GM18858 (cell line): ENCODE measurements at regions not wholly inside any gene's neighbourhood (a gene's known extent, or its start where the extent isn't known, plus 50 kb on each side); places are given as distances from the start of the nearest gene placed in this dataset.

Experiments
- ATAC-seq: cut with Tn5 transposase; IDR thresholded peaks from one replicate; pipeline ENCODE4 v1.9.1; 2021; ENCODE audit not compliant: unreplicated experiment

DNA sequence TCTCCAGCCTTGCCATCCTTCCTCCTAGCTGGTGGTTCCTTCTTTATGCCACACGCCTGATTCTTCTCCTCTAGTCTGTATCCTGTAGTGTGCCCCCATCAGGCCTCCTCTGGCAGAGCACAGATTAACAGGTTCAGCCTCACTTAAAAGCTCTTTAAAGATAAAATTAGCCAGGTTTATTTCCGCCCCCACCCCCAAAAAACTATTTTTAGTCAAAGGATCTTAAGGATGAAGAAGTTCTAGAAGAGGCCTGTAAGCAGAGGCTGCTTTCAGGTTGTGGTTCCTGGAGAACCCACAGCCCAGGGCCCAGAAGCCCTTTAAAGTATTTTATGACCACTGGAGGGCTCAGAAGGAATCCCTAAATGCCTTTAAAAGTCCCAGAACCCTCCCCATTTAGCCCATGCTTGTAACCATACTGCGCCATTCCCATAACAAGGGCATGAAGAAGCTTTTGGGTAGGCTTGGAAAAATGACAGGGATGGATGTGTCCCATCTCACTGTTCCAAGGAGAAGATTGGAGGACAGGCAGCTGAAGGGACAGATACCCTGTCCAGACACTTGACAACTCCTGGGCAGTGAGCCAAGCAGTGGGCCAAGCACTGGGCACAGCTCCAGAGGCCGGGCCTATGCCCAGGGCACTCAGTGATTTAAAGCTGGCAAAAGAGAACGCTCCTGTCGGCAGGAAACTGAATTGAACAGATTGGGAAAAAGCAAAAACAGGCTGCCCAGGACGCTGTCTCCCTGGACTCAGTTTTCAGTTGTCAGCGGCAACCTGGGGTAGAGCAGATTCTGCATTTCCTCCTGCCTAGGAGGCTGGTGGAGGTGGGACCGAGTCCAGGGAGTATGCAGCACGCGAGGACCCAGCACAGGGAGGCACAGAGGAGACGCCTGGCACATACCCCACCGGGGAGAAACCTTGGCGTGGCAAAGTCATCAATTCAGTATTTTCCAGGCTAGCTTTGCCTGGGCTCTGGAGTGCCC, 106.3 kb upstream of the SSBP2 start:
- no peak for ATAC-seq

DNA sequence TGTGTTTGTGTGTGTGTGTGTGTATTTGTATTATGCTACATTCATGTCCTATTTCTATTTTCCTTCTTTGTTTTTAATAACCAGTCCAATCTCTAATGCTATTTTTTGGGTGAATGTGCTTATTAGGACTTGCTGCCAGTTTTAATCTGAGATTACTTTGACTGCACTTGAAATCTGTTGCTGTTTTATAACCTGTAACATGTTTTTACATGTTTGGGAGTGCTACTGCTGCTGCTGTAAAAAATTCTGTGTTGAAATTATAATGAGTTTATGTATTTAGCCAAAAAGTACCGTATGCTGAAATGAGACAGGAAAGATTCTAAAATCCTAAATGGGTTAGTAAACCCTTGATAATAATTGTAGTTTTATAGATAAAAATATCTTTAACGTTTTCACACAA, 104.7 kb upstream of the SSBP2 start:
- no peak for ATAC-seq

- no peak for ATAC-seq
These were observed 104.0 kb upstream of the SSBP2 start for GRCh38 chr5:81854915-81855314.

GRCh38 chr5:81854485-81854884, 103.6 kb upstream of the SSBP2 start:
- ATAC-seq: no peak

DNA sequence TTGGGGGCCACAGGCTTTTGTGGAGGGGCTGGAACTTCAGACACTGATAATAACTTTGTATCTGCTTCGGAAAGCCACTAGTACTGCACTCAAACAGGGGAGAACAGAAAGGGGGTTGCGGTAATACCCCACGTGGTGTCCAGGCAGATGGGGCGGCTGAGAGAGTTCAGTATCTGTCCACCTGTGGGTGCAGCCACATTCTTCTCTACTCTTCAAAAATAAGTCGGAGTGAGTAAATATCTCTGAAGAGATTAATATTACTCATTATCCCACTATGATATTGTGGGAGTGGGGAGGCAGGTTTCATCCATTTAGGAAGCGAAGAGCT, 102.1 kb upstream of the SSBP2 start:
- ATAC-seq: no peak

DNA sequence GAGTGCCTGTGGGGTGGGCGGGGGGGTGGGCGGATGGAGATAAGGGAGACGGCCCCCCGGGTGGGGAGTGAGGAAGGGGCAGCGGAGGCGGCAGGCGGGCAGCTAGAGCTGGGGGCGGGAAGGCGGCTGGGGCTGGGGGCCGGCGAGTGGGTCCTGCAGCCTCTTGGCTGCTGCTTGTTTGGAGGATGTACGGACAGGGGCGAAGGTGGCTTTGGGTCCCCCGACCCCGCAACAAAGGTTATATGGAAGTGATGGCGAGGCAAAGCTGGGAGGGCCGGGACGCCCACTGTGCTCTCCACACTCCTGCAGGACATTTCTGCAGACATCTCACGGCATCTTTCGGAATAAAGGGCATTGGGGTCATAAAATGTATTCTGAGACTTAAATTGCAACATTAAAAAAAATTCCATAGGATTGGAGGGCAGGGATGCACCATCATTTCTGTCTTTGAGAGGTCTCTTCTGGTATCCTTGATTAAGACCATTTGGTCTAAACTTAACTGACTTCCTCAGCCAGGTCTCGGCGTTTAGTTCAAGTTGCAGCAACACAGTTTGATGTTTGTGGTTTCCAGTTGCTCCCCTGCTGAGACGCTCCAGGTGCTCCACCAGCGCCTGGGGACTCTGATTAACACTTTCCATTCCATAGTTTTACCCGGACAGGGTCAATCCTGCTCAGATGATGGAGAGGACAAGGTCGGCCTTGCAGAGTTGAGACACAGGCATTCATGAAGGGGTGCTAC, 101.6 kb upstream of the SSBP2 start:
- ATAC-seq: no peak

DNA sequence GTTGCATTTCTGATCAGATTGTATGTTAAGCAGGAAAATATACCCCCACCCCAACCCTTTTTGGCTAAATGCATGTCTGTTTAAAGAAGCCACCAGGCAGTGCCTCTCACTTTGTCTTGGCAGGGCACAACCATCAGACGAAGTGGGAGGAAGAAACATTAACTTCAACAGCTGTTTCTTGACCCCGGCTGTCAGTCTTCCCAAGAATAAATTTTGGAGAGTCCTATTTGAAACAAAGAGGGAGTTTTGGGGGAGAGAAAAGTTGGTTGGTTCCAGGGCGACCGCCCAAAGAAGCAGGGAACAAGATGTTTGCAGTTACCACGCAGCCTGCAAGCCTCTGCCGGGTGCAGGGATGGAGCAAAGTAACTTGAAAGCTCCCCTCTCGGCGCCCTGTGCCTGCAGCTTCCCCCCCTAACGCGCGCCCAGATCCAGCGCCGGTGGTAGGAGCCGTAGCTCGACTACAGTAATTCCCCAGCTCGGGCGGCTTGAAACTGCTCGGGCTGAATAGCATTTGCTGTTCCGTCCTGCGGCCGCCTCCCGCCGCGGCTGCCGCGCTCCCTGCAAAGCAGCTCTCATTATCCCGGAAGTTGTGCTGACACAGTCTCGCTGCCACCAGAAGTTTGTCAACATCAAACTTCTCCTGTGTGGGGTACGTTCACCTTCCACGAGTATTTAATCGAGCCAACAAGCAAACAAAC, 100.7 kb upstream of the SSBP2 start:
- peak; percentile 83 for ATAC-seq

DNA sequence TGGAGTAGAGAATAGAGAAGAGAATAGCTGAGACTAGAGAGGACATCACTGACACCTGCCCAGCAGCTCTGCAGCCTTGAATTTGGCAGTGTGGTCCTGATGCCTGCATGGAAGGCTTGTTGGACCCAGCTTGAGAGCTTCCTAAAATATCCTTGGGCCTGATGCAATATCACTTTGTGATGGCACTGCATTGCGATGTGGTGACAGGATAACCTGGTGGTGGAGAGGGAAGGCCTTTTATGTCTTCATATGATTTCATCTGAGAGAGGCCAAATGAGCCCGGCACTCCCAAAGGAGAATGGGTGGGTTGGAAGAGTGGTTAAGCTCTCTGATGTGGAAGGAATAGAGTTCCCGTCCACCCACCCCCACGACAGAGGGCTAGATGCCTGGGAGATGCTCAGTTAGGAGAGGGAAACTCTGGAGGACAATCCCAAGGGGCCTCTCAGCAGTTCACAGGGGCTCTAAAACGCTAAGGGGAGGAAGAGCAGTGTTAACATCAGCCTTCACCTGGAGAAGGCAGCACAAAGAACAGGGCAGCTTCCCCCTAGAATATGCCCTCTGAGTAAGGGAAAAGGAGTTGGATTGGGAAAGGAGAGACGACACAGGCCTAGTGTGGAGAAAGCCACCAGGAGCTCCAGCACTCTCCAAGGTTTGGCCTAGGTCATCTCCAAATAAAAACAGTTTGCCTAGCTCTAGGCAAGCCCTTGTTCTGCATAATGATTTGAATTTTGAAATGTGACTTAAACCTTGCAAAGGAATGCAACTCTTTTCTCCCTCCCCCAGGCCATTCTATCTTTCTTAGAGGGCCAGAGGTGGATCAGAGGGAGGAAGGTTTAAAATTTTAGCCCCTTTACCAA, 99.8 kb upstream of the SSBP2 start:
- no peak for ATAC-seq

DNA sequence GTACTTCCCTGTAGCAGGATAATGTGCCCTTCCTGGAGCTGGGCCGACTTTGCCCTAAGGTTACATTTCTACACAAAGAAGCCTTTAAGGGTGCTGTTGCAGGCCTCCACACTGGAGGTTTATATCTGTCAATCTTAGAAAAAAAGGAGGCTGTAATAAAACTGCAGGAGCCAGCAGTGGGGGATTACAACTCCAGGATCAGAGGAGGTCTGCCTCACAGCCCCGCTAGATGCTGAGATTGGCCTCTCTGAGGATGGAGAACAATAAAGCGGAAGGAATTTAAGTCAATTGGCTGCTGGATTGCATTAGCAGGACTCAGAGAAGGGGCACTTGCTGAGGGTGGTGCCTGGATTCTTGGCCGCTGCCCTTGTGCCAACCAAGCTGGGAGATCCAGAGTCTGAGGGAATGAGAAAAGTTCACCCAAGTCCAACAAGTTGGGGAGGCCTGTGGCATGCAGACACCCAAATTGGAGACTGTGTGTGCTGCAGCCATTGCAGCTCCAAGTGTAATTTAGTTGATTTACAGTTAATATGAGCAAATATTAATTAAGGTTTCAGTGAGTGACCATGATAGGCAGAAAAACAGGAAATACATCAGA, 99.0 kb upstream of the SSBP2 start:
- no peak for ATAC-seq

DNA sequence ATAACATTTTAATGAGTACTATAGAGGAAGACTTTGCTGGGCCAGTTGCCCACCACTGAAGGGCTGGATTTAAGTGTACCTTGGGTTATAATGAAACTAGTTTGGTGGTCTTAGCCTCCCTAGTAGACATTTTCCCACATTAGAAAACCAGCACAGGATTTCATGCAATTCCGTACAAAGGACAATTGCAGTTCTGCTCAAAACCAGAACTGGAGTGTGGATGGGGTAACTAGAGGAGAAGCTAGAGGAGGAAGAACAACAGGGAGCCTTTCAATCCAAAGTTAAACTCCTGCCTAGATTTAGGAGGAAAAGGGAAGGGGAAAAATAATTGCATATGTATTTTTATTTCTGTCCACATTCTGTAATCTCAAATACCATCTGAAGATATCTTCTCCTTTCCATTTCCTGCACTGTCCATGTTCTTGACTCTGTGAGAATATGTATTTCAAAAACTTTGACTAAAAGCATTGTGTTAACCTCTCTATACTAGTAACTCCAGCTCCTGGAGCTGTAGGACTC, 97.5 kb upstream of the SSBP2 start:
- ATAC-seq: no peak

DNA sequence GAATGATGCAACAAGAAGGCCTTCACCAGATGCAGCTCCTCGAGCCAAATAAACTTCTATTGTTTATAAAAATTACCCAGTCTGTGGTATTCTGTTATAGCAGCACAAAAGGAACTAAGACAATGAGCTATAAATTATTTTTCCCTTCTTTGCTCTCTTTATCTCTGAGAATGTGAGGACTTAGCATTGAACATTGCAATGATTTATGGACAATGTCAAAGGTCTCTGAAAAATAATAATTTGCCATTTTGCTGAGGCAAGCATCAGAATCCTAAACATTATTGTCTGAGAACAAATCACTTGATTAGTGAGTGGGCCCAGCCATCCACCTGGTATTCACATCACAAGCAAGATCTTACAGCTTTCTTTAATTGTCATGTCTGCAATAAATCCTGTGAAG, 95.4 kb upstream of the SSBP2 start:
- ATAC-seq: no peak

DNA sequence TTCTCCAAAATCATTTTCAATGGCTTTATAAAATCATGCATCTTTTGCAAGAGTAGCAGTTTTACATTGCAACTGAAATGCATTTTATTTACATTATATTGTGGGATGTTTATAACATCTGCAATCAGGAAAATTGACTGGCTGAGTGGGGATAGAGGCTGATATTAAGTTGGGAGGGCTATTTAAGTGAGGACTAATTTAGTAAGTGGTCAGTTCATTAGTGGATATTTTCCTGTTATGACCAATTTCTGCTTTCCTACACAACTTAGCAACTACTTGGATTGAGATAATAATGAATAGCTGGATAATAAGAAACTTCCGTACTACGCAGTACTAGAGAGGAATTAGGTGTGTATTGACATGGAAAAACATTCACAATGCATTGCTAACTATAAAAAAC, 92.9 kb upstream of the SSBP2 start:
- ATAC-seq: no peak

DNA sequence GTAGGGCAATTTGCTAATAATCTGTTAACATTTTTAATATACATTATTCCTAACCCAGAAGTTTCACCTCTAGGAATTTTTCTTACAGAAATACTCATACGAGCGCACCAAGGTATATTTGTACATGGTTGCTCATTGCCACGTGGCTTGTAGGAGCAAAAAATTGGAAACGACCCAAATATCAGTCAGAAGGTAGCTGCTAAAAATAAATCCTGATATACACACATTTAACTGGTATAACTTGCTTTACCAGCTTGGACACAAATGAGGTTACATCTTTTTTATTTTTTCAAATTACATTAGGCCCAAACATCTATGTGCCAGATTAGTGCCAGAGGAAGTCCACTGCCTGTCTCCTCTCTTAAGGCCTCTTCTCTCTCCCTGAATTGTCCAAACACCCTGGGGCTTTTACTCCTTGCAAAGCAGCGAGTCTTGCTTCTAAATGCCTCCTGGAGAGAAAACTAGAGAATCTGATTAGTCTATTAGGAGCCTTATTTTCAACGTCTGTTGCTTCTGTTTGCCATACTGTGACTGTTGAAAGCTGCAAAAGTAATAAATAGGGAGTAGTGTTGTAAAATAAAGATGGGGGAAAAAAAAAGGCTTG, 92.0 kb upstream of the SSBP2 start:
- no peak for ATAC-seq

GRCh38 chr5:81839034-81839433, 88.1 kb upstream of the SSBP2 start:
- ATAC-seq: no peak

DNA sequence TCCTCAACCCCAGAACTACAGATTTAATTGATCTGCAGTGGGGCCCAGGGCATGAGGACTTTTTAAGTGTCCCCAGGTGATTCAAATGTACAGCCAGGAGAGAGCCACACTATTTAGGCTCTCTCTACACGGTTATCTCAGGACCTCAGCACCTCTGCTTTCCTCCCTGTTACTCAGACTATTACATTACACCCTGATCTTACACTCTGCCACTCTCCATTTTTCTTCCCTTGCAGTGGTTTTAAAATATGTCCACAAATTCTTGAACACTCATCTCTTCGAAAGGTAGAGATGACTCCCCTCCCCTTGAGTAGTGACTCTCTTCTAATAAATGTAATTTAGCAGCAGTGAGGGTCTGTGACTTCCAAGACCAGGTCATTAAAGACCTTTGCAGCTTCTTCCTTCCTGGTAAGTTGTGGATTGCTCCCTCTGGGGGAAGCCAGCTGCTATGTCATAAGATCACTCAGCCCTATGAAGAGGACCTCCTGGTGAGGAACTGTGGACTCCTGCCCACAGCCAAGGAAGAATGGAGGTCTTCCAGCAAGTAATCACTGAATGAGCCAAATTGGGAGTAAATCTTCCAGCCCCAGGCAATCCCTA, 87.5 kb upstream of the SSBP2 start:
- ATAC-seq: peak; percentile 66

- no peak for ATAC-seq
These were observed 86.9 kb upstream of the SSBP2 start for GRCh38 chr5:81837667-81838306.

DNA sequence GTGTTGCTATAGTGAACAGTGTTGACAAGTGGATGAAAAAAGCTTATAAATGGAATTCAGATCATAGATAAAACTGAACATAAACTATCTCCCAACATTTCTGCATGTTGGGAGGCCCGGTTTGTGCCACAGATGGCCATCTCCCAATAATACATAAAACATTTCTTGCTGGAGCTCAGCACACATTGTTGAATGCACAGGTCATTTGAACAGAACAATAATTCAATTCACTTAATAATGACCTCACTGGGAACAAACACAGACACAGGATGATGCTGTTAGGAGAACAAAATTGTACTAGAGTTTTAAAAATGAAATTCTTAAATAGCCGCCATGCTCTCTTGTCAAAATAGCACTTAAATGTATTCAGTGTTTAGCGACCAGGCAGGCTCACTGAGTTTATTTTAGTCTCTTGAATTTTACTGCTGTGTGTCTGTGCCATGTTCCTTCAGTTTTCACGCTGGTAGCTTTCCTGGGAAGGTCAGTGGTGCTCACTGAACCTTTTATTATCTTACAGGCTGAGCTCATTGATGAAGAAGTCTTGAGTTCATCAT, 85.0 kb upstream of the SSBP2 start:
- ATAC-seq: no peak

GRCh38 chr5:81834021-81834660, 83.2 kb upstream of the SSBP2 start:
- no peak for ATAC-seq
